ENCODE measurements at regions not wholly inside any gene's neighbourhood (a gene's known extent, or its start where the extent isn't known, plus 50 kb on each side); places are given as distances from the start of the nearest gene placed in this dataset.
"Not testable (repeated sequence)": the region's sequence is repeated elsewhere in the genome, so short reads cannot be mapped to it uniquely, and the experiment has no call there.

DNA sequence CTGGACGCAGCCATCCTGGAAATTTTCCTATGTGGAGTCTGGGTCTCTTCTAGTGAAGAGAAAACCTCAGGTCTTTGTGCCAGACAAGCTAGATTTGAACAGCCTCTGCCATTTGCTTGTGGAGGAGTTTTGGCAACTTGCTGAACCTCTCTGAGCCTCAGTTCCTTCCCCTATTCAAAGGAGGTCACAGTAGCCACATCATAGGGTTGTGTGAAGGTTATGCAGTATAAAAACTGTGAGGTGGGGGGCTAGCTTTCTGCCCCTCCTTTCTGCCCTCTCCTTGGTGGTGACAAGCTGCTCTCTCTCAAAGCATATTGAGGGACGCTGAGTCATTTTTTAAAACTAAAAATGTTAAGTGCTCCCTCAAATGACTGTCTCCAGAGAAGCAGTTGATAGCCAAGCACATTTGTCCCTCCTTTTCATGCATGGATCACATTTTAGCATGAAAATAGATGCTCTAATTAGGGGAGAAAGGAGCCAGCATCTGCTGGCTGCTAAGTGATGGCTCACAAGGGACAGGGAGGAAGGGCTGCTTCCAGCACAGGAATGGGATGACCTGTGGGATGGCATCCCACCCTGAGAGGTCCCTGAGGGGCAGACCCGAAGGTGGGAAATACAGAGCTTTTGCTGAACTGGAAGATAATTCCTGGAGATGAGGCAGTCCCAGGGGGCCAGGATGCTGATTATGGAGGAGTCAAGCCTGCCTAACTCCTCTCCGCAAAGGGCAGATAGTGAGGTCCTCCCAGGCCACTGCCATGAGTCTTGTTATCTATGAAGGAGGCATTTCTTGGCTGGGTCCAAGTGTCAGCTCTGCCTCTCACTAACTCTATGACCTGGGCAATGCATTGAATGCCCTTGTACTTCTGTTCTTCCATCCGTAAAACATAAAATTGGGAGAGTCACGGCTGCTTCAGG lies 218.8 kb downstream of the RAB11FIP4 start:
- no peak for DNase-seq

DNA sequence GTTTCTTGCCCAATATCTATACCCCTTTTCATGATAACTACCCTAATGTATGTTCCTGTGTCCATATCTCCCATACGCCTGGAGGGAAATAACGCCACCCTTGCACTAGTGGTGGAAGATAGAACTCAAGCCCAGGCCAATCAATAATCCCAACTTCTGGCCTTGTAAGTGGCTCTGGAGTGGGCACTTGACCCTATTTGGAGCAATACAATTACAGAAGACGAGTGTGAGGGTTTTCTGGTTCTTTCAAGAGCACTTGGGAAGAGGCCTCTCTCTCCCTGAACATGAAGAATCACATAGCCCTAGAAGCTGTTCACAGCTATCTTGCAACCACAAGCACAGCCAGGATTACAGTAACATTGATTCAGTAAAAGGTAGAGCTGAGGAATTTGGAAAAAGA lies 217.9 kb downstream of the RAB11FIP4 start:
- DNase-seq, result peak; percentile 29

DNA sequence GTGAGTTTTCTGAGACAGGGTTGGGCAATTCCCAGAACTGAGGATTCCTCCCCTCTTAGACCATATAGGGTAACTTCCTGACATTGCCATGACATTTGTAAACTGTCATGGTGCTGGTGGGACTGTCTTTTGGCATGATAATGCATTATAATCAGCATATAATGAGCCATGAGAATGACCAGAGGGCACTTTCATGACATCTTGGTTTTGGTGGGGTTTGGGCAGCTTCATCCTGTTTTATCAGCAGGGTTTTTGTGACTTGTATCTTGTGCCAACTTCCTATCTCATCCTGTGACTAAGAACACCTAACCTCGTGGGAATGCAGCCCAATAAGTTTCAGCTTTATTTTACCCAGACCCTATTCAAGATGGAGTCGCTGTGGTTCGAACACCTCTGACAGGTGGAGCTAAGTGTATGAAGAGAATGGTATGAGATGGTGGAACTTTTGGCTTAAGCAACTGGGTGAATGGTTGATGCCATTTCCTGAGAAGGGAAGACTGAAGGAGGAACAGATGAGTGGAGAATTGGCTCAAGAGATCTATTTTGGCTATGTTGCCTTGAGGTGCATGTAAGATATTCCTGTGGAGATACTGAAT lies 217.3 kb downstream of the RAB11FIP4 start:
- no peak for DNase-seq

DNA sequence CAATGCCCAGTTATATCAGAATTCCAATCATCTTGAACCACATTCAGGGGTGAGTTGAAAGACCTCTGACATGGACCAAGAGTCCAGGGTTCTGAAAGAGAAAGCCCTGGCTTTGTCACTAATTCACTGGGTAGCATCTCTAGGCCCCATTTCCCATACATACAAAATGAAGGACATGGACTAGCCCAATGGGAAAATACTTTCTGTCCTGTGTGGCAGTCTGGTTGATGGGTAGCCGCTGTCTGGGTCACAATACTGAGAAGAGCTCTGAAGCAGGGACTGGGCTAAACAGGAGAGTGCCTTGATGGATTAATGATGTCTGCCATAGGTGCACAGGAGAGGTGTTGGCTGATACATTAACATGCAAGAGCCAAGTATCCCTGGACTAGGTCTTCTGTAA lies 214.3 kb downstream of the RAB11FIP4 start:
- no peak for DNase-seq

DNA sequence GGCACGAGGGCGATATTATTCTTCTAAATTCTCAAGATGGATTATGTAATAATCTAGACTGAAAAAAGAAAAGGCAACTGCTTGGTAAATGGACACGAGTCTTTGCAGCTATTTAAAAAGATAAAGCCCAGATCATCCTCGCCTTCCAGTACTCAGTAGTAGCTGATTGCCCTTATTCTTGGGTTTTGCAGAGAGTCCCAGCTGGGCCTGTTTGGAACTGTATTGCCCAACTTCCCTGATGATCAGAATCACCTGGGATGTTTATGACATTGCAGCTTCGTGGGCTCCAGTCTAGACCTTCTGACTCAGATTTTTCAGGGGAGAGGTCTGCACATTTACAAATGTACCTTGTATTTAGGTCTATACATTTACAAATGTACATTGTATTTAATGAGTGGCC lies 213.5 kb downstream of the RAB11FIP4 start:
- no peak for DNase-seq

DNA sequence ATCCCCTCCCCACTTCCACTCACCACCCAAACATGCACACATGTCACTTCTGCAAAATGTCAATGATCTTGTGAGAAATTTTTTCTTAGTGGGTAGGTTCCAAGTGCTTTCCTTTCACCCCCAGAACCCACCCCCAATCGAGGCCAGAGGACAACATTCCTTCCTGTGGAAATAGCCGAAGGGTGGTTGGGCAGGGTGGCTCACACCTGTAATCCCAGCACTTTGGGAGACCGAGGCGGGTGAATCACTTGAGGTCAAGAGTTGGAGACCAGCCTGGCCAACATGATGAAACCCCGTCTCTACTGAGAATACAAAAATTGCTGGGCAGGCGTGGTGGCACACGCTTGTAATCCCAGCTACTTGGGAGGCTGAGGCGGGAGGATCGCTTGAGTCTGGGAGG lies 208.7 kb downstream of the RAB11FIP4 start:
- not testable (repeated sequence) for DNase-seq

DNA sequence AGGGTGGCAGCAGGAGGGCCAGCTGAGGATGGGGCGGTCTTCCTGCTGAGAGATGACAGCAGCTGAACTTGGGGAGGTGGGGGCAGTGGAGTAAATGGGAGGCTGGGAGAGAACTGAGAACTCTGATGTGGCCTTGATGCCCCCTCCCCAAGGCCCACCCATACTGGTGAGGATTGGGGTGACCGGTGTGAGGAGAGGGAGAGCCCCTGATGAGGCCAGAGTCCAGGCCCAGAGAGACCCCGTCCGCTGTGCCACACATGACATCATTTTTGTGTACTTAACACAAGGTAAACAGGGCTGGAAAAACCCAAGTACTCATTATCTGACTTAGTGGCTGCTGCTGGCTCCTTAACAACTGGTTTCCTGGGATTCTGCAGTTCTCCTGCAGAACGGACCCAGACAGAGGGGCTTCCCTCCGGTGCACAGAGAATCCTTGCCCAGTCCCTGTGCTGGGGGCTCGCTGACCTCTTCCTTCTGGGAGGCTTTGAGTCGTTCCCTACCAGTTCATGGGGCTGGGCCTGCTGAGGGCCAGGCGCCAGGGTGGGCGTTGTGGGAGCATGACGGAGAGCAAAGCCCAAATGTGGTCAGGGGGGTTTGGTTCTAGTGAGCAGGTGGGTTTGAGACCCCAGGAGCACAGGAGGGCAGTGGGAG lies 207.6 kb downstream of the RAB11FIP4 start:
- DNase-seq, result peak; percentile 82

DNA sequence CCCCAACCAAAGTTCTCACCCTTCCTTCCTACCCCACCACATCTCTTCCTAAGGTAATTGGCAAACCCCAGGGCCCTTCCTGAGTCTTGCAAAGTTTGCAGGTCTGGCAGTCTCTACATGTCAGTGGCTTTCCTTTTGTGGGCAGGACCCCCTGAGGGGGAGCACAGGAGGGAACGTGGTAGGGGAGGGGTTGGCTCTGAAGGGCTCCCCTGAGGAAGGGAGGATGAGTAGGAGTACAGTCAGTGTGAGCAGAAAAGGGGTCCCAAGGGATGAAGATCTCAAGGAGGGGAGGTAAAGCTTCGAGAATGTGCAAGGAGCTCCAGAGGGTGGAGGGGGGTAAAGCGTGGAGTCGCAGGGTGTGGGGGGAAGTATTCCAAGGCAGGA lies 206.9 kb downstream of the RAB11FIP4 start:
- no peak for DNase-seq

DNA sequence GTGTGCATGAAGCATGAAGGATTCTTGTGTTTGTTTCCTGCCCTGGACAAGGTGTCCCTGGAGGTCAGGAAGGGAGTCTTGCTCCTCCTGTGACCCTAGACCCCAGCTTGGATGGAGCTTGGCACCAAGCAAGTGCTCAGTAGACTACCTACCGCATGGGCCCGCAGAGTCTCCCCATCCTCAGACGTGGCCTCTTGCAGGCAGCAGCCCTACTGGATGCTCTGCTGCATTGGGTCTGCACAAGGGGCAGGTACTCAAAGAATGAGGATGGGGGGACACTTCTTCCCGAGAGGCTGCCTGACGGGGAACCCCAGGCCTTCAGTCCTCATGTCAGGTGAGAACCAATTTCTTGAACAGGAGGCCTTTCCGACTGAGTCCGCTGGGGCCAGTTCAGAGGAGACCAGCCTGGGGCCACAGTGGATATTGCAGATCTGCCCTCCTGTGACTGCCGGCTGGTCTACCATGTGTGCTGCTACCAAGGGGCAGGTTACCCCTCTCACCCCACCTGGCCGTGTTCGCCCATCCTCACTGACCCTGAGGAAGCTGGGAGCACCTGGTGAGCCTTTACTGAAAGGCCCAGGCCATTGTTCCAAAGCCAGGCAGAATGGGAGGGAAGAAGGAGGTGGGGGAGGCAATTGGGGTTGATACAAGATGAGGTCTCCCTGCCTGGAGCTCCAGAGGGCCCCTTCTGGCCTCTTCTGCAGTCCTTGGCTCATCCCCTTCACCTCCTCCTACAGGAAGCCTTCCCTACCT lies 206.3 kb downstream of the RAB11FIP4 start:
- no peak for DNase-seq

DNA sequence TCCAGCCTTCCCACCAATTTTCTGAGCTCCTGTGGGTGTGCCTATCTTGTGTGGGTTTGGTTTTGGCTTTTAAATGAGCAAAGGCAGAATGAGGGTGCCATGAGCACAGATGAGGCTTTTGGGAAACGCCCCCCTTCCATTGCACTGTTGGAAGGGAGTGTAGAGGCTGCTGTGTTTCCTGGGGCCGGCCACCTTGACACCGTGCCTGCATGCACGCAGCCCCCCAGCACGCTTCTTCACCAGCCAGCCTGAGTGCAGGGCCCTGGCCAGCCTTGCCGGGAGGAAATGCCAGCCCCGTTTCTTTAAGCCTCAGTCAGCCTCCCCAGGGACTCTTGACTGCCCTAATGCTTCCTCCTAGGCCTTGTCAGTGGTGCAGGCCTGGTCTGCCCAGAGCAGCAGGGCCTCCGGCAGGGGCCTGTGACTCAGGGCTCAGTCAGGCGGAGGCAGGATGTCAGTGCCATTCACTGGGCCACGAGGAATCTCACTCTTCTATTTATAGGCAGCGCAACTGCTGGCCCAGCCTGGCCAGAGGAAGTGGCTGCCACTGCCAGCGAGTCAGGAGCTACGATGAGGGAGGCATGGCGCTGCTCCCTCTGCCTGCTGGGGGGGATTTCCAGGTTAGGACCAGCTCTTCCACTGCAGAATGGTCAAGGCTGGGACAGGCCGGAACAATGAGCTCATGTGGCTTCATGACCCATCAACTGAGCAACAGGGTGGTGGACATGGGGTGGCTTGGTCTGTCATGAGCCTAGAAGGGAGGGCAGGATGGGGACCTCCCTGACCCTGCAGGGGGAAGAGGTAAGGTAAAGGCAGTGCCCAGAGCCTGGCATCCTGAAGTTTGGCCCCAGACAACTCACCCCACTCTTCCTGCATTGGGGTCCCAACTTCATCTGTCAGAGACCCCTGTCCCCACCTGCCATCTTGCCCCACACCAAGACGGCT lies 205.2 kb downstream of the RAB11FIP4 start:
- peak; percentile 85 for DNase-seq

DNA sequence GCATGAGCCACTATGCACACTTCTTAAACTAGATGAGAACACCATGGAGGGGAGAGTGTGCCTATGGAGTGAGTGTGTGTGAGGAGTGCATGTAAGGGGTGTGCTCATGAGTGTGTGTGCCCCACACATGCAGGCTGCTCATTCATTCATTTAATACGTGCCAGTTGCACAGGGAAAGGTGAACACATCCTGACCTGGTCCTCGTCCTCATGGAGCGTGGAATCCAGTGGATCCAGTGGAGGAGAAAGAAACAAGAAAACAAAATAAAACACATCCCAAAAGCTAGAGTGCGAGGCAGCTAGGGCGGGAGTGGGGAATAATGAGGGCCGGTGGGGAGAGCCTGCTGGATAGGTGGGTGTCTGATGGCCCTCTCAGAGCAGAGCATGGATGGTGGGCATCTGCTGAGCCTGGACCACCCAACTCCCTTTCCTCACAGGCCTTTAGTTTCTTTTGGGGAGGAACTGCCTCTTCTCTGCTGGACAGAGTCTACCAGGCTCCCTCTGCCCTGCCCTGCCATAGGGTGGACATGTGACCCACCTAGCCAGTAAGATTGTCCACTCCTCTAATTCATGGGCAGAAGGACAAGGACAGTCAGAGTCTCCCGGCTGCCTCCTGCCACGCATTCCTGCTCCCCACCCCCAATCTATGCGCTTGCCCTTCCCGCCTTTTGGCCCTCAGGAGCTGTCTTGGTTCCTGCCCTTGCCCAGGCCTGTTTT lies 204.3 kb downstream of the RAB11FIP4 start:
- peak; percentile 9 for DNase-seq

DNA sequence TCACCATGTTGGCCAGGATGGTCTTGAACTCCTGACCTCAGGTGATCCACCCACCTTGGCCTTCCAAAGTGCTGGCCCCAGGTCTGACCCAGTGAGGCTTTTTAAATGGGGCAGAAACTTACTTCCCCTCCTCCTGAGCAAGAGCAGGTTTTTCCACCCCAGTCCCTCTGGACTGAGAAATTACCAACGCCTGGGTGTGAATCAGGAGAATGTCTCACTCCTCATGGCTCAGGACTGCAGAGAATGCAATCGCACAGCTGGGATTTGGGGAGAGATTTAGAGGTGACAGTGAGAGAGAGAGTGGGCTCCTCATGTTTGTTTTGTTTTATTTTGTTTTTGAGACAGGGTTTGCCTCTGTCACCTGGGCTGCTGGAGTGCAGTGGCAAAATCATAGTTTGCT lies 203.6 kb downstream of the RAB11FIP4 start:
- no peak for DNase-seq

DNA sequence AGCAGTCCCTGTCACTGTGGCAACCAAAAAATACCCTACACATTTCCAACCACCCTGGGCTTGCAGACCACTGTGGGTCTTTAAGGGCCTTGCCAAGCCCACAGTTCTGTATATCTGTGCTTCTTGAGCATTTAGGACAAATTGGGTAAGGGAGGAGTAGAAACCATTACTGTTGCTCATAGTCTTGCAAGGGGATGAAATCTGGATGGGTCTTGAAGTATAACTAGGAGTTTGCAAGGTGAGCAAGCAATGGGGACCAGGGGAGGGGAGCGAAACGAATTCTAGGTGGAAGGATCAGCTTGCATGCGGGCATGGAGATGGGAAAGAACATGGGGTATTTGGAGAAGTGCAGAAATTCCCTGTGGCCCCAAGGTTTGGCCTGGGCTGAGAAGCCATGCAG lies 202.9 kb downstream of the RAB11FIP4 start:
- no peak for DNase-seq

DNA sequence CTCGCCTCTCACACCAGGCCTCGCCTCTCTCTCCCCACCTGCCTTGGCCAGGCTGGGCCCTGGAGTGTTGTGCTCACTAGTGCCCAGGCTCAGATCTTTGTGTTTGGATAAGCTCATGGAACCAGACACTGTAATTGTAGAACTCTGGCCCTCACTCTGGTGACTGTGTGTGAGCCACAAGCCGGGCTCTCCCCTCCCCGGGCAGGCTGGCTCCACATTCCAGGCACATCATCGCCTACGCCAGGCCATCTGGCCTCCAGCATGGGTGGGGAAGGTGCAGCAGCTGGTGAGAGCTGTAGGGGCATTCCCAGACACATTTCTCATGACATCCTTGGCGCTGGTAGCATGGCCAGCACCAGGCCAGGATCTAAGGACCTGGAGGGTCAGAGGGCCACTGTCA lies 202.3 kb downstream of the RAB11FIP4 start:
- no peak for DNase-seq

DNA sequence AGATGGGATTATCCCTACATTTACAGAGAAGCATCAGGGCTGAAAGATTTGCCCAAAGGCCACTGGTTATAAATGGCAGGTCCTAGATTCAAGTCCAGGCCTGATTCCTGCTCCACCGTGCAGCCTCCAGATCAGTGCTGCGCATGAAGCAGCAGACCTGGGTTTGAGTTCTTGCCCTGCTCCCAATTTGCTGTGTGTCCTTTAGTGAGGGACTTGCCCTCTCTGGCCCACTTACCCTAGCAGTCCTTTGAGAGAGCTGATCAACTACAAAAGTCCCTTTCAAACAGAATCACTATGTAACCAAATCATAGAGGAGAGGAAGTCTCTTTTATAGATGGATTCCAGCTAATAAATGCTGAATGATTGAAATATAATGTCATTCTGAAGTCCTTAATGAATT lies 200.4 kb downstream of the RAB11FIP4 start:
- DNase-seq, result no peak

DNA sequence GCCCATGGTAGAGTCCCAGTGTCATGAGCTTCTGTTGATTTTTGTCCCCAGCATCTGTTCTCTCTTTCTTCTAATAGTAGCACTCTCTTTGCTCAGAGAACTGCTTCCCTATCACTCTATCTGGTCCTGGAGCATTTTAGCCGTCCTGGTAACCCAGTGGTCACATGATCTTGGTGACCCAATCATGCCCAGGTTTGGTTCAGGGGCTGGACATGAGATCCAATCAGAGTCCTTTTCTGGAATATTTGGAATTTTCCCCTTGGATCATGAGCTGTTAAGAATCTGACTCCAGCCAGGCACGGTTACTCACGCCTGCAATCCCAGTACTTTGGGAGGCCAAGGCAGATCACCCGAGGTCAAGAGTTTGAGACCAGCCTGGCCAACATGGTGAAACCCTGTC lies 197.0 kb downstream of the RAB11FIP4 start:
- DNase-seq, result no peak

DNA sequence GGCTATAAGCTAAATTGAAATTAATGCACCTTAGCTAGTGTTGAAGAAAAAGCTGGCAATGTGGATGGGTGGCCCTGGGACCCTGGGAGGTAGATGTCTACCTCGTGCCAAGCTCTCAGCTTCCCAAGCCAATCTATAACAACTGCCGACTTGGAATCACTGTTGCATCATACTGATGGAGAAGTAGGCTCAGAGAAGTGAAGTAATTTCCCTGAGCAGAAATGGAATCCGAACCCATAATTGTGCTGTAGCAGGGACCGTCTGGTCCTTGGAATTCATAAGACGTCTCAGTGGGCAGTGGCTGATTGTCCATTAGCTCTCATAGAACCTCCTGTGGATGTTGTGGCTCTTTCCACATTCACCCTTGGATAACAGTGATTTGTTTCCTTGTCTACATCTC lies 196.6 kb downstream of the RAB11FIP4 start:
- DNase-seq, result no peak
